Amniotic epithelial cell (primary cell): ENCODE measurements at regions not wholly inside any gene's neighbourhood (a gene's known extent, or its start where the extent isn't known, plus 50 kb on each side); places are given as distances from the start of the nearest gene placed in this dataset.

ENCODE experiments used
- DNase-seq: peaks from one replicate; pipeline ENCODE4 v3.0.0-alpha.2; 2010; ENCODE audit warnings: low read depth

DNA sequence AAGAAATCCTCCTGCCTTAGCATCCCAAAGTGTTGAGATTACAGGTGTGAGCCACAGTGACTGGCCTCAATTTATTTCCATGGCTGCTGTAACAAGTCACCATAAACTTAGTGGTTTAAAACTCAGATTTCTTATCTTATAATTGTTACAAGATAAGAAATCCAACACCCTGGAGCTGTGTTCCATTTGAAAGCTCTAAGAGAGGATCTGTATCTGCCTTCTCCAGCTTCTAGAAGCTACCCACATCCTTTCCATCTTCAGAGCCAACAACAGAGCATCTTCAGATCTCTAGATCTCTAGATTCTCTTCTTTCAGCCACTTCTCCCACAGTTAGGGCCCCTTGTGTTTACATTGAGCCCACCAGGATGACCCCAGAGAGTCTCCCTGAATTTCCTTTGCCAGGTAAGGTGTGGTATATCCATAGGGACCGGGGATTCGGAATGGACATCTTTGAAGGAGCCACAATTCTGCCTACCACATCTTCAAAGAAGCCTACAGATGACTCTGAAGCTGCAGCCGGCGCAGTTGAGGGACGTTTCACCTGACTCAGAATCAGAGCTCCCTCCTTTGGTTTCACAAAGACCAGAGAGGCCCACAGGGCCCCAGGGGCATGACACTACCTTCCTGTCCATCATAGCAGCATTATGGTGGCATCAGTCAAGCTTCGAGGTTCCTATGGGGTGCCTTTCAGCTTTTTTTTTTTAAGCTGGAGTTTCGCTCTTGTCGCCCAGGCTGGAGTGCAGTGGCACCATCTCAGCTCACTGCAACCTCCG lies 87.0 kb upstream of the IGF1R start:
- no peak for DNase-seq

- no peak for DNase-seq
Measured at GRCh38 chr15:98562331-98562937, 85.9 kb upstream of the IGF1R start.

GRCh38 chr15:98565566-98565965 lies 82.8 kb upstream of the IGF1R start:
- DNase-seq, result no peak

DNA sequence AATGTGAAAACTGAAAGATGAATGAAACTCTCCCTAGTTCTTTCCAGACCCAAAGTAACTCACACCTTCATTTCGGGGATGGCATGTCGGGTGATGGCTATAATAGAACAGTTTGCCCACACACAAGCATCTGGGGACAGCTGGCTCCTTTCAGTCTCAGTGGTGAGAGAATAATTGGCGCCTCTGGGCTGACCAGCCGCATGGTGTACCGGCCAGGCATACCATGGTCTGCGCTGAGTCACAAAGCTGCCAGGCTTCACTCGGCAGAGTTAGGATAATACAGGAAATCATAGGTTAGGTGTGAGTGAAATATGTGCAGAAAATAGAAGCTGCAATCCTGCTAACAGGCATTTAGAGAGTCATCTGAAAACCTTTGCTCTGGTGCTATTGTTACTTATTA lies 80.4 kb upstream of the IGF1R start:
- peak; percentile 2 for DNase-seq

DNA sequence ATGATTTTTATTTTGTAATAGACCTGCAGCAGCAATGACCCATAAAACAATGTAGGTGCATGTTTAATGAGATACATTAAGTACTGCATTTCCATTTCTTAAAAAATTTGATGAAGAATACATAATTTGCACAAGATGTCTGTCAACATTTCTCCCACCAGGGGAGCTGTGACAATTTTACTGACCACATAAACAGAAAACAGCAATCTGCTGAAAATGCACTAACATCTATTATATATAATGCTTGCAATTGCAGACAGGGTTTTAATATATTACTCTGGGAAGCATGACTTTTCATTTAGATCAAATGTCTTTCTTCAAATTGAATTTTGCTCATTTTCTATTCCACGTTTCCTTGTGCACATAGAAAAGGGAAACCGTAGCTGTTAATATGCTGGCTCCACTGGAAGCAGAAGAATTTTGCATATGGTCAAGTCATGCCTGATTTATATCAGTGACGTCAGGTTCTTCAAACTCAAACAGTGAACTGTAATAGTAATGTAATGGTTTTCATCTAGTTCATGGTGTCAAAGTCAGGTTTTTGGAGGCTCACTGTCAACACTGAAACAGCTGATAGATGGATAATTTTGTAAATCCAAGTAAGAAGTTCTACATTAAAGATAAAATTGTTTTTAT lies 79.8 kb upstream of the IGF1R start:
- peak; percentile 3 for DNase-seq

GRCh38 chr15:98570119-98570518 lies 78.2 kb upstream of the IGF1R start:
- no peak for DNase-seq

DNA sequence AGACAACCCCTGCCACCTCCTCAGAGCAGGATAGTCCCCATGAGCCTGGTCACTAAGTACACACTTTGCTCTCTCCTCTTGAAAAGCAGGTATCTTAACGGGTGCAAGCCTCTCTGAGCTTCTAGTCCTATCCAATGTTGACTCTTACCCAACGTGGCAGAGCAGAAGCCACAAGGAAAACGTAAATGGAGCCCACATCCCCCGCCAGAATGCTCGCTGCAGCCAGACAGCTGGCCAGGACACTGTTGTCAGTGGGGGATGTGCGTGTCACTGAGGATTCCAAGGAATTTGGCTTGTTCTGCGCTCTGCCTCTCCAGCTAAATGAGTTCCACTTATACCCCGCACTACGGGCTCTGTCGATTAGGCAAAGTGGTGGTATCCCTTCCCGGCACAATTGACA lies 67.8 kb upstream of the IGF1R start:
- no peak for DNase-seq

DNA sequence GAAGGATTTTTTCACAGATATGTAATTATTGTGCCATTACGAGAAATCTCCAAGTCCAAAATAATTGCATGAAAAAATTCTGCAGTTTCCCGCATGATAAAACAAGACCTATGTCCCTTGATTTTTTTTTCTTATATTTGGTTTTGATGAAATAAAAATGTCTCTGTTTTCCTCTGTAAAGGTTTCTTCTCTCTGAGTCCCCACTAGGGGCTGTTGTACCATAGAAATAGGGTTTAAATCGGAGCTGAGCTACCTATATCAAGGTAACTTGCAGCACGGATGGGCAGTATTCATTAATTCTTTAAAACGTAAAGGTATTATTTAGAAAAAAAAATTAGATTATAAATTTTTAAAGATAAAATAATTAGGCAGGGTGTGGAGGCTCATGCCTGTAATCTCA lies 66.6 kb upstream of the IGF1R start:
- no peak for DNase-seq

DNA sequence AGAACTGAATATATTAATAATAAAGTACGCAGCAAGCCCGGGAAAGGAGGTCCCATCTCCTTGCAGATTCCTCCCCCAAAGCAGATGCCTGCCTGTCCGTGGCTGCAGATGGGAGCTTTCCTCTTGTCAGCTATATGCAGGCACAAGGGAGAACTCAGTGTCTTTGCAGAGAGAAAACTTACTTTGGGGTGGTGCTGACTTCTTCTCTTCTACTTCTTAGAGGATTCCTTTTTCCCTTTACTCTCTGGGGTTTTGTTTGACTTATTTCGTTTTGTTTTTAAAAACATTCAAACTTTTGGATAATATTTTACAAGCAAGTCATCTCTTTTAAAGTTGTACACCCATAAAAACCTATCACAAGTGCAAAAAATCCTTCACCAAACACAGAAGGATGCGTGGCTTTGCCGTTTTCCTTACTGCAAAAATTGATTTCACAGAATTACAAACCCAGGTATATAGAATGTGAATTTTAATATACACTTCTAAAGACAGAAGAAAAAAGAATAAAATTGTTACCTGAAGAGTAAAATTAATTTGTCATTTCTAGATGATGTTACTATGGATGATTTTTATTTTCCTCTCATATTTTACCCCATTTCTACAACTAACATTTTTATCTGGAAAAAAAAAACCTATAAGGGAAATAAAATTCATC lies 65.3 kb upstream of the IGF1R start:
- no peak for DNase-seq

DNA sequence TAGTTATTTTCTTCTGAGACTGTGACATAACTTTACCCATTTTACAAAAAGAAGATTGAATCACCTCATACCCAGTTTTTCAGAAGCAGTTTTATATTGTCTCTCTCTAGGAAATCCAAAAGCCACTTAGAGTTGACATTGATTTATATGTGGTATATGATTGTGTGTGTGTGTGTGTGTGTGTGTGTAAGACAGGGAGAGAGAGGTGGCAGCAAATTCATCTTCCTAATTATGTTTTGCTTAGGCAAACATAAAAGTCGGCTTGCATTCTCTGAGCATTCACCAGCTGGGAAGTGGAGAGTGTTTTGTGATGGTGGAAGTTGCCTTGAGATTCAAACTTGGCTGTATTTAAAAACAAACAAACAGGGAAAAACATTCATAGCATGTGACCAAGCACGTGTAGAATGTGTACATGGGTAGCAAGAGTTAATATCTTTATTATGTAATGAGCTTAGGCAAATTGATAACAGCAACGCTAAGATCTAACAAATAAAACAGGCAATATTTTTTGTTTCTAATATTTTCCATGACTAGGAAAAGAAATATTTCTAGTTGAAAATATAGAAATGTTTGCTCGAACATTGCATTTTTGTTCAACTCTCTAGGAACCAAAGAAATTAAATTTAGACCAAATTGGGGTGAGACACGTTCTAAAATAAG lies 64.4 kb upstream of the IGF1R start:
- no peak for DNase-seq

DNA sequence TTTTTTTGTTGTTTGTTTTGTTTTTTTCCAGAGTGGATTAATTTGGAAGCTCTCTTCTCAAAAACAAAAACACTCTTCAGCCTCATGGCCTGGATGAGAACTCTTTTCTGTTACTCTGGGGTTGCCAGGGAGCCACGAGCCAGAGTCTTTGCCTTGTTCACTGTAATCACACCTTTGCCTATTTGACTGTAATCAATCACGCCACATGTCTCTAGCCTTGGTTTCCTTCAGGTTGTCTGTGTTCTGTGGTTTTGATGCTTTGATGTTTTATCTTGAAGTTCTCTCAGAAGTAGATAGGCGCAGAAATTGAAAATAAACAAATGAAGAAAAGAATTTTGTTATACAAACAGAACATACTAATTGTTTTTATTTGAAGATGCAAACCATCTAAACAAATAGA lies 62.3 kb upstream of the IGF1R start:
- no peak for DNase-seq

- no peak for DNase-seq
Measured at GRCh38 chr15:98592136-98592535, 56.2 kb upstream of the IGF1R start.

- no peak for DNase-seq
Measured at GRCh38 chr15:98596131-98596530, 52.2 kb upstream of the IGF1R start.

GRCh38 chr15:98596885-98597392 lies 51.4 kb upstream of the IGF1R start:
- DNase-seq, result no peak

DNA sequence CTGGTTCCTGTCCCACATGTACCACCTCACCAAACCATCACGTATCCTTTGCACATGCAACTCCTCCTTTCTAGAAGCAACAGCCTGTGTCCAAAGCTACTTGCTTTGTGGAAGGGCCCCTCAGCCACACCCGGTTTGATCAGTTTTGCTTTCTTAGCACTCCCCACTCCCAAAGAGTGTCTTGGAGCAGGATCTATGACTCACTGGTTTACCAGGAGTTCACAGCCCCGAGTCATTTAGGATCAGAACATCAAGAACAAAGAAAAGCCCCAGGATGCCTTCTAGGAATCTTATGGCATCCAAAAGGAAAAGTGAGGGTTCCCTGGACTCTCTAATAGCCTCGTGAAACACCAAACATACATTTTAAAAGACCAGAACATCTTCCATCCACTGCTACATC lies 50.7 kb upstream of the IGF1R start:
- no peak for DNase-seq
